ENCODE measurements at regions not wholly inside any gene's neighbourhood (a gene's known extent, or its start where the extent isn't known, plus 50 kb on each side); places are given as distances from the start of the nearest gene placed in this dataset.

GRCh38 chr3:18843983-18844382 is 304.3 kb upstream of the KCNH8 start:
- POLR2A ChIA-PET (ENCODE audit: unreplicated experiment) = no interaction called here

GRCh38 chr3:18843188-18843587 is 305.1 kb upstream of the KCNH8 start:
- ChIA-PET POLR2A (ENCODE audit: unreplicated experiment) (no interaction called here), CTCF (no interaction called here)
- DNase-seq = no peak
- no peak overlapping the region for H2AFZ ChIP-seq
- no peaks in the 10 kb centered on the region for H3K27me3 ChIP-seq (ENCODE audit: insufficient read depth, low read depth)
- H3K9me2 ChIP-seq (ENCODE audit: insufficient read depth) = no peaks in the 10 kb centered on the region
- H3K4me1 ChIP-seq (replicated peaks; ENCODE audit: insufficient read depth) = 0 out of 2 replicates have a peak, but pooled peaks cover 4% of the 10 kb centered on the region
- no peaks in the 10 kb centered on the region for H4K20me1 ChIP-seq (ENCODE audit: insufficient read depth)
- no peak overlapping the region for H3K4me2 ChIP-seq
- H3K9me3 ChIP-seq (ENCODE audit: insufficient read depth, low read depth) = no peaks in the 10 kb centered on the region
- H3K36me3 ChIP-seq (ENCODE audit: low read depth) = no peaks in the 10 kb centered on the region
- no peak overlapping the region for H3K4me3 ChIP-seq
- H3K27ac ChIP-seq = no peak overlapping the region
- no peaks in the 10 kb centered on the region for H3F3A ChIP-seq (ENCODE audit: insufficient read depth, low read depth)
- H3K79me2 ChIP-seq (ENCODE audit: low read depth) = no peaks in the 10 kb centered on the region
- TF ChIP-seq EZH2 (IDR thresholded peaks at IDR 0.05; ENCODE audit: low read depth) = no peak
- TF ChIP-seq CTCF (conservative IDR thresholded peaks at IDR 0.05) = no peak
- intact Hi-C loops (cut with micrococcal nuclease; ENCODE audit: unreplicated experiment) = loop anchor here (10.0 kb wide), 1 partner anchor 142 kb away; no protein-coding TSS in a partner anchor
- BruUV-seq (replicated peaks) = no TSS peak

More at GRCh38 chr3:18843983-18844382, 304.3 kb upstream of the KCNH8 start:
- Histone ChIP-seq H3K4me1 (replicated peaks; ENCODE audit: insufficient read depth) (0 out of 2 replicates have a peak, but pooled peaks cover 4% of the 10 kb centered on the region), H2AFZ (no peak overlapping the region), H3K4me3 (no peak overlapping the region), H3K79me2 (ENCODE audit: low read depth) (no peaks in the 10 kb centered on the region), H4K20me1 (ENCODE audit: insufficient read depth) (no peaks in the 10 kb centered on the region), H3K27ac (no peak overlapping the region), H3F3A (ENCODE audit: insufficient read depth, low read depth) (no peaks in the 10 kb centered on the region), H3K4me2 (no peak overlapping the region), H3K9me3 (ENCODE audit: insufficient read depth, low read depth) (no peaks in the 10 kb centered on the region), H3K36me3 (ENCODE audit: low read depth) (no peaks in the 10 kb centered on the region), H3K27me3 (ENCODE audit: insufficient read depth, low read depth) (no peaks in the 10 kb centered on the region), H3K9me2 (ENCODE audit: insufficient read depth) (no peaks in the 10 kb centered on the region)
- no TSS peak for BruUV-seq (replicated peaks)
- intact Hi-C loops (cut with micrococcal nuclease; ENCODE audit: unreplicated experiment) = loop anchor here (10.0 kb wide), 1 partner anchor 141 kb away; no protein-coding TSS in a partner anchor
- CTCF ChIA-PET = no interaction called here
- TF ChIP-seq CTCF (conservative IDR thresholded peaks at IDR 0.05) = no peak
- DNase-seq = no peak

GRCh38 chr3:18841422-18842343 is 306.6 kb upstream of the KCNH8 start:
- intact Hi-C loops (cut with micrococcal nuclease; ENCODE audit: unreplicated experiment) = loop anchor here (2.0 to 10.0 kb wide), 2 partner anchors 29 to 143 kb away; no protein-coding TSS in a partner anchor
- no peak for TF ChIP-seq EZH2 (IDR thresholded peaks at IDR 0.05; ENCODE audit: low read depth)
- POLR2A ChIA-PET (ENCODE audit: unreplicated experiment) = interaction anchor here (0.8 kb wide), 1 partner anchor 1702 kb away, joined by 3 read pairs; no protein-coding TSS in a partner anchor

More at GRCh38 chr3:18841422-18842343, 306.6 kb upstream of the KCNH8 start:
- Histone ChIP-seq H3K27ac (no peak overlapping the region), H3K79me2 (ENCODE audit: low read depth) (no peaks in the 10 kb centered on the region), H3K4me3 (no peak overlapping the region), H3K36me3 (ENCODE audit: low read depth) (no peaks in the 10 kb centered on the region), H3K9me2 (ENCODE audit: insufficient read depth) (no peaks in the 10 kb centered on the region), H3F3A (ENCODE audit: insufficient read depth, low read depth) (no peaks in the 10 kb centered on the region), H3K4me2 (no peak overlapping the region), H3K4me1 (replicated peaks; ENCODE audit: insufficient read depth) (0 out of 2 replicates have a peak, but pooled peaks cover 4% of the 10 kb centered on the region), H4K20me1 (ENCODE audit: insufficient read depth) (no peaks in the 10 kb centered on the region), H2AFZ (no peak overlapping the region), H3K27me3 (ENCODE audit: insufficient read depth, low read depth) (no peaks in the 10 kb centered on the region), H3K9me3 (ENCODE audit: insufficient read depth, low read depth) (no peaks in the 10 kb centered on the region)
- DNase-seq = no peak
- CTCF ChIA-PET = no interaction called here
- BruUV-seq (replicated peaks) = no TSS peak
